Hepatocyte (in vitro differentiated cells): ENCODE measurements at regions not wholly inside any gene's neighbourhood (a gene's known extent, or its start where the extent isn't known, plus 50 kb on each side); places are given as distances from the start of the nearest gene placed in this dataset.

Source experiments
- DNase-seq: peaks from one replicate; pipeline ENCODE4 v3.0.0-alpha.2; 2016; ENCODE audit warnings: low spot score
- H2AFZ ChIP-seq: fragments of 200-600 bp; sonication (generic); 2 replicates; pipeline ENCODE4 v1.6.0; 2016; ENCODE audit warnings: antibody characterized with exemption, mild to moderate bottlenecking
- H3K27ac ChIP-seq: fragments of 200-600 bp; sonication (generic); 2 replicates; pipeline ENCODE4 v1.5.1; 2016; ENCODE audit warnings: mild to moderate bottlenecking
- H3K27me3 ChIP-seq: fragments of 200-600 bp; sonication (generic); 2 replicates; pipeline ENCODE4 v1.6.1; 2016
- H3K36me3 ChIP-seq: fragments of 200-600 bp; sonication (generic); replicated peaks from 2 replicates; pipeline ENCODE4 v1.5.1; 2016; ENCODE audit warnings: low read depth; ENCODE audit not compliant: insufficient read depth
- H3K4me1 ChIP-seq: fragments of 200-600 bp; sonication (generic); 2 replicates; pipeline ENCODE4 v1.5.1; 2016; ENCODE audit warnings: mild to moderate bottlenecking, moderate library complexity; ENCODE audit not compliant: insufficient read depth
- H3K4me2 ChIP-seq: fragments of 200-600 bp; sonication (generic); 2 replicates; pipeline ENCODE4 v1.6.0; 2016
- H3K4me3 ChIP-seq: fragments of 200-600 bp; sonication (generic); 2 replicates; pipeline ENCODE4 v1.5.1; 2016; ENCODE audit warnings: mild to moderate bottlenecking
- H3K79me2 ChIP-seq: fragments of 200-600 bp; sonication (generic); 2 replicates; pipeline ENCODE4 v1.6.0; 2017; ENCODE audit warnings: mild to moderate bottlenecking
- H3K9me2 ChIP-seq: fragments of 200-600 bp; sonication (generic); replicated peaks from 2 replicates; pipeline ENCODE4 v1.6.0; 2017; ENCODE audit warnings: mild to moderate bottlenecking; ENCODE audit not compliant: insufficient read depth
- H3K9me3 ChIP-seq: fragments of 200-600 bp; sonication (generic); 2 replicates; pipeline ENCODE4 v1.5.1; 2016; ENCODE audit warnings: low read depth, mild to moderate bottlenecking
- H4K20me1 ChIP-seq: fragments of 200-600 bp; sonication (generic); 2 replicates; pipeline ENCODE4 v1.6.0; 2016; ENCODE audit warnings: mild to moderate bottlenecking; ENCODE audit not compliant: insufficient read depth, poor library complexity, severe bottlenecking
- EZH2 ChIP-seq: fragments of 200-600 bp; sonication (generic); IDR thresholded peaks from 2 replicates; pipeline ENCODE4 v1.6.1; 2016; ENCODE audit warnings: antibody characterized with exemption, mild to moderate bottlenecking, borderline replicate concordance
- EZH2phosphoT487 ChIP-seq: fragments of 200-600 bp; sonication (generic); IDR thresholded peaks from one replicate; pipeline ENCODE4 v1.6.1; 2018; ENCODE audit warnings: antibody characterized with exemption, mild to moderate bottlenecking, low read depth, moderate library complexity; ENCODE audit not compliant: unreplicated experiment, severe bottlenecking
- WGBS: methylation state at CpG from one replicate; pipeline ENCODE4 v1.1.6; 2016; ENCODE audit warnings: low lambda C conversion rate; ENCODE audit errors: missing lambda C conversion rate; 5-methylcytosine and 5-hydroxymethylcytosine counted together
- TF ChIP-seq, protein P1 (sequence below): fragments of 200-600 bp; sonication (generic); IDR thresholded peaks from 2 replicates; pipeline ENCODE4 v1.5.1; 2016; ENCODE audit warnings: antibody characterized with exemption, mild to moderate bottlenecking; ENCODE audit not compliant: poor library complexity

DNA sequence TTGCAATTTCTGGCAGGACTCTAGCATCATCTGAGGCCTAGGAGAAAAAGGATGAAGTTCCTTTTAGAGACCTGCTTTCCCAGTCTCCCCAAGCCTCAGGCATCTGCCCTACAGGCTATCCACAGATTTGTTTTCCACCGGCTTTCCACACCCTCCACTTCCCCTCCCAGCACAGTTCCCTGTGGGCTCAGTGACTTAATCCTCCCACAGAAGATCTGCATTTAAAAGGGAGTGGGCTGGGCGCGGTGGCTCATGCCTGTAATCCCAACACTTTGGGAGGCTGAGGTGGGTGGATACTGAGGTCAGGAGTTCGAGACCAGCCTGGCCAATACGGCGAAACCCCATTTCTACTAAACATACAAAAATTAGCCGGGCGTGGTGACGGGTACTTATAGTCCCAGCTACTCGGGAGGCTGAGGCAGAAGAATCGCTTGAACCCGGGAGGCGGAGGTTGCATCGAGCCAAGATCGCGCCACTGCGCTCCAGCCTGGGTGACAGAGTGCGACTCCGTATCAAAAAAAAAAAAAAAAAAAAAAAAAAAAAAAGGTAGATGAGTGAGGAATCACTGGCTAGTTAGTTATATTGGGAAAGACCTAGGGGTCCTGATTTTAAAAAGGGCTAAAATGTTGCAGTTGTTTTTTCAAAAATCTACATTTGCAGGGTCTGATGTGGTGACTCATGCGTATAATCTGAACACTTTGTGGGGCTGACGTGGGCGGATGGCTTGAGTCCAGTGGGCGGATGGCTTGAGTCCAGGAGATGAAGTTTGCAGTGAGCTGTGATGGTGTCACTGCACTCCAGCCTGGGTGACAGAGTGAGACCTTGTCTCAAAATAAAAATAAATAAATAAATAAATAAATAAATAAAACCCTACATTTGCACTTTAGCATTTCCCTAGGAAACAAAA is 119.5 kb downstream of the BAMBI start:
- Histone ChIP-seq H3K4me2 (no peak overlapping the region), H3K27me3 (no peaks in the 10 kb centered on the region), H3K4me1 (peaks cover 12% of the 10 kb centered on the region), H4K20me1 (no peaks in the 10 kb centered on the region), H3K36me3 (no peaks in the 10 kb centered on the region), H3K9me3 (no peaks in the 10 kb centered on the region), H3K79me2 (no peaks in the 10 kb centered on the region), H3K9me2 (no peaks in the 10 kb centered on the region), H3K4me3 (no peak overlapping the region), H2AFZ (no peak overlapping the region), H3K27ac (no peak overlapping the region)
- 90% methylated on average over 23 of the region's 23 CpGs for WGBS
- DNase-seq, result peak; percentile 28
- TF ChIP-seq, protein P1, sequence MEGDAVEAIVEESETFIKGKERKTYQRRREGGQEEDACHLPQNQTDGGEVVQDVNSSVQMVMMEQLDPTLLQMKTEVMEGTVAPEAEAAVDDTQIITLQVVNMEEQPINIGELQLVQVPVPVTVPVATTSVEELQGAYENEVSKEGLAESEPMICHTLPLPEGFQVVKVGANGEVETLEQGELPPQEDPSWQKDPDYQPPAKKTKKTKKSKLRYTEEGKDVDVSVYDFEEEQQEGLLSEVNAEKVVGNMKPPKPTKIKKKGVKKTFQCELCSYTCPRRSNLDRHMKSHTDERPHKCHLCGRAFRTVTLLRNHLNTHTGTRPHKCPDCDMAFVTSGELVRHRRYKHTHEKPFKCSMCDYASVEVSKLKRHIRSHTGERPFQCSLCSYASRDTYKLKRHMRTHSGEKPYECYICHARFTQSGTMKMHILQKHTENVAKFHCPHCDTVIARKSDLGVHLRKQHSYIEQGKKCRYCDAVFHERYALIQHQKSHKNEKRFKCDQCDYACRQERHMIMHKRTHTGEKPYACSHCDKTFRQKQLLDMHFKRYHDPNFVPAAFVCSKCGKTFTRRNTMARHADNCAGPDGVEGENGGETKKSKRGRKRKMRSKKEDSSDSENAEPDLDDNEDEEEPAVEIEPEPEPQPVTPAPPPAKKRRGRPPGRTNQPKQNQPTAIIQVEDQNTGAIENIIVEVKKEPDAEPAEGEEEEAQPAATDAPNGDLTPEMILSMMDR, result no peak
- no peak for TF ChIP-seq EZH2
- no peak for TF ChIP-seq EZH2phosphoT487

DNA sequence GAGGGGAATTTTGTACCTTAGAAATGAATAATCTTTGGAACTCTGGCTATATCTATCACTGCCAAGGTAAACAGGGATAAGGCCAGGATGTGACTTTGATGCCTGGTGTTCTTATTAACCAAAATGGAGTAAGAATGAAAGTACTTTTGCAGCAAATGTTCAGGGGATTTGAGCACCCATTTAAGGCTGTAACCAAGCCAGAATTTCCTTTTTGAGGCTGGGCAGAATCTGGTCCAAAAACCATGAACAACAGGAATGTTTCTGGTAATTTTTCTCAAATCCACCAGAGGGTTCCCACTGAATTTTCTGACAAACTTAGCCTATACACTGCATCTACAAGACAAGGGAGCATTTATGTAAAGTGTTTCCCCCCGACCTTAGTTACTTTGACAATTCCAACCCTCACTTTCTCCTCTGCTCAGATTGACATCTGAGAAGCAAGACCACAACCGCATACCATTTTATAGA is 120.6 kb downstream of the BAMBI start:
- H3K9me2 ChIP-seq, result no peaks in the 10 kb centered on the region
- 49% methylated on average over 2 of the region's 2 CpGs for WGBS
- H3K4me3 ChIP-seq, result no peak overlapping the region
- no peaks in the 10 kb centered on the region for H3K27me3 ChIP-seq
- no peaks in the 10 kb centered on the region for H4K20me1 ChIP-seq
- no peak overlapping the region for H3K4me2 ChIP-seq
- peaks cover 12% of the 10 kb centered on the region for H3K4me1 ChIP-seq
- H3K9me3 ChIP-seq, result no peaks in the 10 kb centered on the region
- DNase-seq, result no peak
- H2AFZ ChIP-seq, result no peak overlapping the region
- no peak overlapping the region for H3K27ac ChIP-seq
- TF ChIP-seq EZH2, result no peak
- TF ChIP-seq EZH2phosphoT487, result no peak
- TF ChIP-seq, protein P1, result no peak
- H3K79me2 ChIP-seq, result no peaks in the 10 kb centered on the region
- H3K36me3 ChIP-seq, result no peaks in the 10 kb centered on the region

DNA sequence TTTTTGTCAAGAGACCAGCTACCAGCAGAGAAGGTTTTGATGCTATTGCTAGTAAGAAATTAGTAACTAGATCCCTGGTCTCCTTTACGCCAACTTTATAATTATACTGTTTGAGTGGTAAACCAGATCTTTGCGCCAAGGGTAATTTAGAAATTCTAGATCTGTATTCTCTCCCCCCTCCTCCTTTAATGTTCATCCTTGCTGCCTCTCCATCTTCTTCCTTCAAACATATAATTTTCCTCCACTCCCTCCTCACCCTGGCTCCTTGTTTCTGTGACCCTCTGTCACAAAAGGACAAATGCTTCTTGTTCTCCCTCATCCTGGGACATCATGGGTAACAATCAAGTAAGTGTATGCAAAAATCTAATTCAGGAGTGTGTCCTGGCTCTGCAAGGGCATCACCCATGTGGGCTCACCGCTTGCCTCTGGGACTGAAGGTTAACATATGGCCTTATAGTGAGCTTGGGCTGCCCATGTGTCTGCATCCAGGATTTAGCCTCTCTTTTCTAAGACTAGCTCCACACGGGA is 121.2 kb downstream of the BAMBI start:
- Histone ChIP-seq H3K79me2 (no peaks in the 10 kb centered on the region), H3K4me2 (no peak overlapping the region)
- WGBS, result 85% methylated on average over 4 of the region's 4 CpGs

More for the DNA sequence above, 121.2 kb downstream of the BAMBI start:
- Histone ChIP-seq H3K27ac (no peak overlapping the region), H4K20me1 (no peaks in the 10 kb centered on the region), H3K4me3 (no peak overlapping the region), H3K27me3 (no peaks in the 10 kb centered on the region), H3K9me3 (no peaks in the 10 kb centered on the region), H2AFZ (no peak overlapping the region), H3K9me2 (no peaks in the 10 kb centered on the region), H3K36me3 (no peaks in the 10 kb centered on the region), H3K4me1 (peaks cover 12% of the 10 kb centered on the region)
- no peak for TF ChIP-seq EZH2
- TF ChIP-seq, protein P1, result no peak
- DNase-seq, result no peak
